ENCODE measurements at regions not wholly inside any gene's neighbourhood (a gene's known extent, or its start where the extent isn't known, plus 50 kb on each side); places are given as distances from the start of the nearest gene placed in this dataset.

GRCh38 chr4:62953752-62954151, 1455.5 kb downstream of the TECRL start:
- DNase-seq (ENCODE audit: low read depth) = no peak
- TF ChIP-seq CTCF (conservative IDR thresholded peaks at IDR 0.05; ENCODE audit: low read depth, low read length) = no peak
- no peak overlapping the region for H3K4me3 ChIP-seq (ENCODE audit: low read depth, low read length)

GRCh38 chr4:62952366-62952765, 1456.9 kb downstream of the TECRL start:
- TF ChIP-seq CTCF (conservative IDR thresholded peaks at IDR 0.05; ENCODE audit: low read depth, low read length) = no peak
- no peak for DNase-seq (ENCODE audit: low read depth)
- H3K4me3 ChIP-seq (ENCODE audit: low read depth, low read length) = no peak overlapping the region

GRCh38 chr4:62948108-62948507, 1461.1 kb downstream of the TECRL start:
- no peak for DNase-seq (ENCODE audit: low read depth)
- TF ChIP-seq CTCF (conservative IDR thresholded peaks at IDR 0.05; ENCODE audit: low read depth, low read length) = no peak
- no peak overlapping the region for H3K4me3 ChIP-seq (ENCODE audit: low read depth, low read length)

- TF ChIP-seq CTCF (conservative IDR thresholded peaks at IDR 0.05; ENCODE audit: low read depth, low read length) = no peak
- no peak for DNase-seq (ENCODE audit: low read depth)
- H3K4me3 ChIP-seq (ENCODE audit: low read depth, low read length) = no peak overlapping the region
Observed at GRCh38 chr4:62940229-62940628, 1469.0 kb downstream of the TECRL start.

GRCh38 chr4:62930884-62931283, 1478.4 kb downstream of the TECRL start:
- DNase-seq (ENCODE audit: low read depth) = no peak
- no peak overlapping the region for H3K4me3 ChIP-seq (ENCODE audit: low read depth, low read length)
- no peak for TF ChIP-seq CTCF (conservative IDR thresholded peaks at IDR 0.05; ENCODE audit: low read depth, low read length)

GRCh38 chr4:62928483-62928882, 1480.8 kb downstream of the TECRL start:
- no peak overlapping the region for H3K4me3 ChIP-seq (ENCODE audit: low read depth, low read length)
- no peak for TF ChIP-seq CTCF (conservative IDR thresholded peaks at IDR 0.05; ENCODE audit: low read depth, low read length)
- no peak for DNase-seq (ENCODE audit: low read depth)

- no peak for DNase-seq (ENCODE audit: low read depth)
- no peak for TF ChIP-seq CTCF (conservative IDR thresholded peaks at IDR 0.05; ENCODE audit: low read depth, low read length)
- H3K4me3 ChIP-seq (ENCODE audit: low read depth, low read length) = no peak overlapping the region
Observed at GRCh38 chr4:62927574-62927973, 1481.7 kb downstream of the TECRL start.

Measured in choroid plexus epithelial cell (primary cell).